ENCODE measurements at regions not wholly inside any gene's neighbourhood (a gene's known extent, or its start where the extent isn't known, plus 50 kb on each side); places are given as distances from the start of the nearest gene placed in this dataset.

- no peak for DNase-seq (ENCODE audit: low spot score)
- Histone ChIP-seq H3K36me3 (ENCODE audit: insufficient read depth, low read length, poor library complexity, severe bottlenecking) (no peaks in the 10 kb centered on the region), H3K27ac (ENCODE audit: low read depth, low read length, poor library complexity, severe bottlenecking) (no peak overlapping the region), H3K9me3 (ENCODE audit: low read depth, low read length, poor library complexity, severe bottlenecking) (no peaks in the 10 kb centered on the region), H3K27me3 (replicated peaks; ENCODE audit: insufficient read depth, low read depth, low read length, poor library complexity) (no peaks in the 10 kb centered on the region), H3K4me1 (ENCODE audit: insufficient read depth, low read length, poor library complexity, severe bottlenecking) (no peaks in the 10 kb centered on the region), H3K4me3 (ENCODE audit: low read depth, low read length, poor library complexity, severe bottlenecking) (no peak overlapping the region)
- TF ChIP-seq CTCF (conservative IDR thresholded peaks at IDR 0.05; ENCODE audit: low read depth, low read length): no peak
- no peak for TF ChIP-seq EZH2 (IDR thresholded peaks at IDR 0.05; ENCODE audit: borderline replicate concordance, low read depth, low read length, poor library complexity, severe bottlenecking)
- intact Hi-C loops (cut with micrococcal nuclease; ENCODE audit: unreplicated experiment): no loop called here
- ChIA-PET CTCF (no interaction called here), POLR2A (ENCODE audit: low non-redundant PET) (no interaction called here)
- no TSS peak for BruUV-seq (replicated peaks)
Measured at GRCh38 chr2:225930687-225931086, 531.2 kb downstream of the NYAP2 start.

- H3K4me3 ChIP-seq (ENCODE audit: low read depth, low read length, poor library complexity, severe bottlenecking): no peak overlapping the region
- 0 out of 2 replicates have a peak, but pooled peaks have one; percentile 14 for TF ChIP-seq CTCF (conservative IDR thresholded peaks at IDR 0.05; ENCODE audit: low read depth, low read length)
- no peak for TF ChIP-seq EZH2 (IDR thresholded peaks at IDR 0.05; ENCODE audit: borderline replicate concordance, low read depth, low read length, poor library complexity, severe bottlenecking)
- no TSS peak for BruUV-seq (replicated peaks)
- H3K9me3 ChIP-seq (ENCODE audit: low read depth, low read length, poor library complexity, severe bottlenecking): no peaks in the 10 kb centered on the region
- intact Hi-C loops (cut with micrococcal nuclease; ENCODE audit: unreplicated experiment): no loop called here
- POLR2A ChIA-PET (ENCODE audit: low non-redundant PET): no interaction called here
- no peaks in the 10 kb centered on the region for H3K27me3 ChIP-seq (replicated peaks; ENCODE audit: insufficient read depth, low read depth, low read length, poor library complexity)
- H3K27ac ChIP-seq (ENCODE audit: low read depth, low read length, poor library complexity, severe bottlenecking): no peak overlapping the region
- CTCF ChIA-PET: no interaction called here
- H3K36me3 ChIP-seq (ENCODE audit: insufficient read depth, low read length, poor library complexity, severe bottlenecking): no peaks in the 10 kb centered on the region
- H3K4me1 ChIP-seq (ENCODE audit: insufficient read depth, low read length, poor library complexity, severe bottlenecking): no peaks in the 10 kb centered on the region
- DNase-seq (ENCODE audit: low spot score): peak; percentile 41
Measured at GRCh38 chr2:225920621-225921220, 521.2 kb downstream of the NYAP2 start.

GRCh38 chr2:225916692-225917091 is 517.2 kb downstream of the NYAP2 start:
- no peak for TF ChIP-seq EZH2 (IDR thresholded peaks at IDR 0.05; ENCODE audit: borderline replicate concordance, low read depth, low read length, poor library complexity, severe bottlenecking)
- TF ChIP-seq CTCF (conservative IDR thresholded peaks at IDR 0.05; ENCODE audit: low read depth, low read length): no peak
- ChIA-PET POLR2A (ENCODE audit: low non-redundant PET) (interaction anchor here (0.6 kb wide), 1 partner anchor 1081 kb away, joined by 3 read pairs; no protein-coding TSS in a partner anchor), CTCF (no interaction called here)
- no peak overlapping the region for H3K27ac ChIP-seq (ENCODE audit: low read depth, low read length, poor library complexity, severe bottlenecking)
- no peak overlapping the region for H3K4me3 ChIP-seq (ENCODE audit: low read depth, low read length, poor library complexity, severe bottlenecking)
- DNase-seq (ENCODE audit: low spot score): no peak
- no TSS peak for BruUV-seq (replicated peaks)
- H3K27me3 ChIP-seq (replicated peaks; ENCODE audit: insufficient read depth, low read depth, low read length, poor library complexity): no peaks in the 10 kb centered on the region
- no peaks in the 10 kb centered on the region for H3K9me3 ChIP-seq (ENCODE audit: low read depth, low read length, poor library complexity, severe bottlenecking)
- no peaks in the 10 kb centered on the region for H3K4me1 ChIP-seq (ENCODE audit: insufficient read depth, low read length, poor library complexity, severe bottlenecking)
- H3K36me3 ChIP-seq (ENCODE audit: insufficient read depth, low read length, poor library complexity, severe bottlenecking): no peaks in the 10 kb centered on the region
- intact Hi-C loops (cut with micrococcal nuclease; ENCODE audit: unreplicated experiment): no loop called here

Measured in A673 (cell line).